ENCODE measurements at regions not wholly inside any gene's neighbourhood (a gene's known extent, or its start where the extent isn't known, plus 50 kb on each side); places are given as distances from the start of the nearest gene placed in this dataset.
"Not testable (repeated sequence)": the region's sequence is repeated elsewhere in the genome, so short reads cannot be mapped to it uniquely, and the experiment has no call there.

DNA sequence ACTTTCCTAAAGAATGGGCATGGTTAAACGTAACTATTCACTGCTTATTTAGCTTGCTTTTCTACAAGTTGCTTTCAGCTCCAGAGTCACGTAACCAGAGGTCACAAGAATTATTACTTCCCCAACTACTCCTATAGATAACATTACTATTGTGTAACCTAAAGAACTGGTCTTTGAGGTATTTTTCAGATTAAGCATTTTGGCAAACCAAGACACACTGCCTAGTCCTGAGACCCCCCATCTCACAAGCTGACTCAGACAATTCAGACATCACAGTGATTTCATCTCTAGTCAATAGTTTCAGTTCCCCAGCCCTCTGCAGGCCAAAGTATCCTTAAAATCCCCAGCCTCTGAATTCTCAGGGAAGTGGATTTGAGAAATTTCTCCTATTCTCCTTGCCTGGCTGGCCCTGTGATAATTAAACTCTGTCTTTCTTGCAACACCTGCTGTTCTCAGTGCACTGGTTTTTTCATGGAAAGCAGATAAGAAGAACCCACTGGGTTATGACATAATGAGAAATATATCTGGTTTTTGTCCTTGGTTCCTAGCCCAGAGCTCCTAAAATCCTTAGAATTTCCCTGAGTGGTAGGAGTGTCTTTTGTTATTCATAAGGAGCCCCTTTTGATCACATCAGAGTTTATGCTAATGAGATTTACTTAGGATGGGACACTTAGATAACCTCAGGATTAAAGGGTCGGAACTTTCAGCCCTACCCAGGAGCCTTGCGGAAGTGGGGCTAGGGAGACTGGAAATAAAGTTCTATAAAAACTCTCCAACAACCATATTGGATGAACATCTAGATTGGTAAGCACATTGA is 1310.8 kb upstream of the CHAC2 start:
- no peak for FAIRE-seq
- no peak for DNase-seq (ENCODE audit: low spot score in 2 of 2)

DNA sequence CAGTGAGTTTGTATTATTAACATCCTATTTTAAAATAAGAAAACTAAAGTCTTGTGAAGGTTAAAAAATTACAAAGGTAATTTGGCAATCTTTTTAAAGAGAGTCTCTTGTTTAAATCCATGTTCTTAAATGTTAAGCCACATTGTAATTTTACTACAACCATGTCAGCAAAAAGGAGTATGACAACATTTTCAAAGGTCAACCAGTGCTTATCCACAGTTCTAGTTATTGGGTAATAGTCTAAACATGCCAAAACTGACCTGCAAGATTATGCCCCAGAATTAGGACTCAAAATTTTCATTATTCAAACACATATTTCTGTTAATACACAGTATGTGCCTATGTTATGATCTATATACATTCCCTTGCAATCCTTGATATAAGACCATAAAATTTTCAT is 1312.6 kb upstream of the CHAC2 start:
- FAIRE-seq (no peak), DNase-seq (ENCODE audit: low spot score in 2 of 2) (no peak)

DNA sequence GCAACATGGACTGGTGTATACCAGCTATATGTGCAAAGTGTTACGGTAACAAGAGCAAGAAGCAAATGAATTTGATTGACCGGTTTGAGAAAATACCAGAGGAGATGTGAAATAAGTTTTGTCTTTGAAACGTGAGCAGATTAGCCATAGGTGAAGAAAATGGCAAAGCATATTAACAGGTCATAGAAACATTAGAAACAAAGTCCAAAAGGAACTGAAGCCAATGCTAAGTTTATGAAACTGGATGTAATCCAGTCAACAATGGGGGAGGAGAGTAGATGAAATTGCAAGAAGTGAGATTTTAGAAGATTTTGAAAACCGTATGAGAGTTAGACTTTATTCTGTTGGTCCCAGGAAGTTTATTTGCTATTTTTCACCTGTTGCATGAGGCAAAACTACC is 1315.4 kb upstream of the CHAC2 start:
- DNase-seq (ENCODE audit: low spot score in 2 of 2), result no peak
- FAIRE-seq, result no peak

DNA sequence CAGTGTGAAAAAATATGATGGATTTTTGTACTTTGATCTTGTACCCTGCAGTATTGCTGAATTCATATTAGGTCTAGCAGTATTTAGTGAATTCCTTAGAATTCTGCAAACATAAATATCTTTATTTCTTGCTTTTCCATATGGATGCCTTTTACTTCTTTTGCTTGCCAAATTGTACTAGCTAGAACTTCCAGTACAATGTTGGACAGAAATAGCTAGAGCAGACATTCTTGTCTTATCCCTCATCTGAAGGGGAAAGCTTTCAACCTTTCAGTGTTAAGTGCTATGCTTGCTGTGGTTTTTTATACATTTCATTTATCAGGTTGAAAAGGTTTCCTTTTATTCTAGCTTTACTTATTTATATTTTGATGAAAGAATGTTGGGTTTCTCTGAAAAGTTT is 1321.9 kb upstream of the CHAC2 start:
- no peak for FAIRE-seq

GRCh38 chr2:52431352-52431760 is 1336.2 kb upstream of the CHAC2 start:
- DNase-seq (ENCODE audit: low spot score in 2 of 2) (no peak), FAIRE-seq (no peak)

More for the DNA sequence above, 1321.9 kb upstream of the CHAC2 start:
- DNase-seq (ENCODE audit: low spot score in 2 of 2), result no peak

GRCh38 chr2:52429740-52430139 is 1337.9 kb upstream of the CHAC2 start:
- no peak for DNase-seq (ENCODE audit: low spot score in 2 of 2)
- FAIRE-seq, result no peak

DNA sequence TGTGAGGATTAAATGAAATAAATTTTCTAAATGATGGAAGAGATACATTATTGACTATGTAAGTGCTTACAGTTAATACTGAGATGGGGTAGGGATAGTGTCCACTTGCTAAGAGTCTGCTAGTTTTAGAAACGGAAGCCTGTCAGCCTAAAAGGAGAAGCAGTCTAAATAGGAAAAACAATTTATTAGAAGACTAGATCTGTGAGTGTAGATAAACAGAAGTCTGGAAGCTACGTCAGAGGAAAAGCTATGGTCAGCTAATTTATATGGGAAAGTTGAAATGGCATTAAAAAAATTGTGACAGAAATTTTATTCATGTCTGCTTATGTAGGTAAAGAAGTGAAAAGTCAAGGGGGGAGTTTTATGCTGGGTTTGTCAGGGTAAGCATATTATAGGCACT is 1338.4 kb upstream of the CHAC2 start:
- FAIRE-seq (no peak), DNase-seq (ENCODE audit: low spot score in 2 of 2) (no peak)

DNA sequence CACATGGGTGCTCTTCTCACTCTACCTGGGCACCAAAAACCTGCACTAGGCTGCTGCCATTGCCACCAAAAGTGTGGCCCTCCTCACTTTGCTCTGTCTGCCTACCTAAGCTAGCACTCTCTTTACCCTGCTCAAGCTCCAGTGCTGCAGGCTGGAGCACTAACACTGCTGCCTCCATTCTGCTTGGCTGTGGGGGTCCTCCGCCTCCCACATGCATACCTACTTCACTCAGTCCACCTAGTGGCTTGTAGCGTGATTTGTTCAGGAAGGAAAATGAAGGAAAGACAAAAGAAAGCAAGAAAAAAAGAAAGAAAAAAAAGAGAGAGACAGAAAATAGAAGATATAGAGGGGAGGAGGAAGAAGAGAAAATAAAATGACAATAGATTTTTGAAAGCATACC is 1339.4 kb upstream of the CHAC2 start:
- DNase-seq (ENCODE audit: low spot score in 2 of 2) (no peak), FAIRE-seq (no peak)

- FAIRE-seq, result no peak
- DNase-seq (ENCODE audit: low spot score in 2 of 2), result no peak
Observed at GRCh38 chr2:52423655-52424054, 1343.9 kb upstream of the CHAC2 start.

- FAIRE-seq (no peak), DNase-seq (ENCODE audit: low spot score in 2 of 2) (no peak)
Observed at GRCh38 chr2:52423111-52423510, 1344.5 kb upstream of the CHAC2 start.

- DNase-seq (ENCODE audit: low spot score in 2 of 2), result no peak
- no peak for FAIRE-seq
Observed at GRCh38 chr2:52416340-52416739, 1351.3 kb upstream of the CHAC2 start.

DNA sequence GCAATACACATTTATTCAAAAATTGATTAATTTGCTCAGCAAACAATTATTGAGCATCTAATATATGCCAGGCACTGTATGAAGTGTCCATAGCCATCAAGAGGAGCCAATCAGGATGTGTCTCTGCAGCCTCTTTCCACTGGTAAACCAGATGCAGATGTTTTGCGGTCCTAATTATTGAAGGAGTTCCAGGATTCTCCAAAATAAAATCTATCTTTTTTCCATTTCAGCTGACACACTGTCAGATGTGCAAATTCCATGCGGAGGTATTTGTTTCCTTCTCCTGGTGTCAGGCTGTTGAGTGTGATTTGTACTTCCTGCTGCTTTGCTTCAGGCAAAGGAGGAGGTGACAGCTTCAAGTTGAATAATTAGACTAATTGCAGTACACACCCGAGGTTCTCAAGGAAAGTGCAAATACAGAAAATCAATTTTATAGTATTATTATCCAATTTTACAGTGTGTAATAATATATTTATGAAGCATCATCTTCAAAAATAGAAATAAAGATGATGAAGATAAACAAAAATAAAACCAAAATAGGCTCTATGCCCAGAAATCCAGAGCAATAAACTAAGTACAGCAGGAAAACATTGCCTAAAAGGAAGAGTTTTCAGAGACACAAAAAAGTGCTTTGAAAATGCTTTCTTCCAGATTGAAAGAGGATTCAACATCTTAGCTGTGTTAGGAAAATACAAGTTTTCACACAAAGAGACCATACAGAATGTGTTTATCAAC is 1352.9 kb upstream of the CHAC2 start:
- no peak for FAIRE-seq
- no peak for DNase-seq (ENCODE audit: low spot score in 2 of 2)

- not testable (repeated sequence) for DNase-seq (ENCODE audit: low spot score in 2 of 2)
Observed at GRCh38 chr2:52409308-52410118, 1358.1 kb upstream of the CHAC2 start.

DNA sequence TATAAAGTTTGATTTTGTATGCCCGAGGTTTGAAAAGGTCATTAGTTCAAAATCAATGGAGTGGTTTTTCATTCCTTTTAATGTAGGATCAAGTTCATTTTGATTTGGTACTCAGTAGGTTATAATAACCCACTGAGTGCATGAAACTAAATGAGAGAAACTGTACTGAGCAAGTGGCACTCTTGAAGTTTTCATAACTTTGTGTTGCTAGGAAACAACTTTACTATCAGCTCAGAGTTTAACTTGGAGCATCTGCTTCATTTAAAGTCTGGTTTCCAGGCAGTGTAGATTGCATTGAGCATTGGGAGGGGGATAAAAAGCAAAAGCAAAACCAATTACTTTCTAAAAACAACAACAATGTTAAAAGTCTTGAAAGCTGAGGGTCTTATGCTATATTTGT is 1361.6 kb upstream of the CHAC2 start:
- DNase-seq (ENCODE audit: low spot score in 2 of 2), result no peak

More at GRCh38 chr2:52409308-52410118, 1358.1 kb upstream of the CHAC2 start:
- not testable (repeated sequence) for FAIRE-seq

GRCh38 chr2:52404866-52405265 is 1362.7 kb upstream of the CHAC2 start:
- no peak for FAIRE-seq
- DNase-seq (ENCODE audit: low spot score in 2 of 2), result no peak

More for the DNA sequence above, 1361.6 kb upstream of the CHAC2 start:
- FAIRE-seq, result no peak

- FAIRE-seq, result no peak
- DNase-seq (ENCODE audit: low spot score in 2 of 2), result no peak
Observed at GRCh38 chr2:52404046-52404445, 1363.6 kb upstream of the CHAC2 start.

DNA sequence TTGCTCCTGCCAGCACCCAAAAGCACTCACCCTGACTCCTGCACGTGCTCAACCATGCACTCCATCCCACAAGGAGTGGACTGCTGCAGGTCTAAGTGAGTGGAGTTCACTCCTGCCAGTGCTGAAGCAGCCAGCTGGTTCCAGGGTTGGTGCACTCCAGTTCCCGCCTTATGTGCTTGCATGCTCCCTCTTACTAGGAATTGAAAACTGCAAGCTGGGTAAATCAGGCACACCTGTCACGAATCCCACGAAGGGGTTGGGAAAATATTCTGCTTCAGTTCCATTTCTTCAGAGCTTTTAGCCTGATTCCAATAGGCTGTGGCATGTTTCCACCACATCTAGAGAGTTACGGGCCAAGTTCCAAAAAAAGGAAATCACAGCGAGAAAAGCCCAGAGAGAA is 1365.5 kb upstream of the CHAC2 start:
- FAIRE-seq (no peak), DNase-seq (ENCODE audit: low spot score in 2 of 2) (no peak)

- no peak for FAIRE-seq
- no peak for DNase-seq (ENCODE audit: low spot score in 2 of 2)
Observed at GRCh38 chr2:52396836-52397235, 1364.9 kb upstream of the NRXN1 start.

DNA sequence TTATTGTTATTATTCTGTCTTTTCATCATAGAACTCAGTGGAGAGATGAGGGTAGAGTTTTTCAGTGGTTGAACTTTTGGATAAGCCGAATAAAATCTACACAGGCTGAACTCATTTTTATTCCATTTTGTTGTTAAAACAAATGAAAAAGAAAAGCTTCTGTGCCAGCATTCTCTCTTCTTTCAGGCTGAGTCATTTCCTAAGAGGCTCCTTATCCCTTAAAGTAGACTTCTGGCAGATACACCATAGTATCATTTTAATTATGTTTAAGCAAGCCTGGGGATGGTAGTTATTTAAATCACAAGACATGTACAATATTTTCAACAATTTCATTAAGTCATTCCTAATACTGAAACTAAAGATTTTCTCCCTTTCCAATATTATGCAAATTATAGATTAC is 1364.0 kb upstream of the NRXN1 start:
- DNase-seq (ENCODE audit: low spot score in 2 of 2), result no peak
- FAIRE-seq, result no peak

- DNase-seq (ENCODE audit: low spot score in 2 of 2) (no peak), FAIRE-seq (no peak)
Observed at GRCh38 chr2:52391621-52392020, 1359.7 kb upstream of the NRXN1 start.

GRCh38 chr2:52390651-52391050 is 1358.7 kb upstream of the NRXN1 start:
- no peak for DNase-seq (ENCODE audit: low spot score in 2 of 2)
- FAIRE-seq, result no peak
